K562 (cell line): ENCODE measurements at regions not wholly inside any gene's neighbourhood (a gene's known extent, or its start where the extent isn't known, plus 50 kb on each side); places are given as distances from the start of the nearest gene placed in this dataset.

Experiments
- ETS2 ChIP-seq: IDR thresholded peaks from 2 replicates; pipeline ENCODE4 v1.6.1; 2016; ENCODE audit warnings: borderline replicate concordance, missing genetic modification characterization, mild to moderate bottlenecking, moderate library complexity, missing compliant biosample characterization; ENCODE audit not compliant: poor library complexity, severe bottlenecking
- ZSCAN29 ChIP-seq: fragments of 450-650 bp; IDR thresholded peaks from 2 replicates; pipeline ENCODE4 v1.6.1; 2017
- TF ChIP-seq, protein P1 (sequence below): fragments of 450-650 bp; IDR thresholded peaks from 2 replicates; pipeline ENCODE4 v1.6.1; 2016; ENCODE audit warnings: mild to moderate bottlenecking
- TF ChIP-seq, protein P2 (sequence below): fragments of 450-650 bp; formaldehyde crosslinking; conservative IDR thresholded peaks from 2 replicates; pipeline ENCODE4 v1.4.0; 2022; ENCODE audit warnings: mild to moderate bottlenecking, missing genetic modification characterization

GRCh38 chr7:10106609-10107008 is 867.1 kb upstream of the PHF14 start:
- TF ChIP-seq ETS2 (tag) (no peak), ZSCAN29 (no peak)
- TF ChIP-seq, protein P1, sequence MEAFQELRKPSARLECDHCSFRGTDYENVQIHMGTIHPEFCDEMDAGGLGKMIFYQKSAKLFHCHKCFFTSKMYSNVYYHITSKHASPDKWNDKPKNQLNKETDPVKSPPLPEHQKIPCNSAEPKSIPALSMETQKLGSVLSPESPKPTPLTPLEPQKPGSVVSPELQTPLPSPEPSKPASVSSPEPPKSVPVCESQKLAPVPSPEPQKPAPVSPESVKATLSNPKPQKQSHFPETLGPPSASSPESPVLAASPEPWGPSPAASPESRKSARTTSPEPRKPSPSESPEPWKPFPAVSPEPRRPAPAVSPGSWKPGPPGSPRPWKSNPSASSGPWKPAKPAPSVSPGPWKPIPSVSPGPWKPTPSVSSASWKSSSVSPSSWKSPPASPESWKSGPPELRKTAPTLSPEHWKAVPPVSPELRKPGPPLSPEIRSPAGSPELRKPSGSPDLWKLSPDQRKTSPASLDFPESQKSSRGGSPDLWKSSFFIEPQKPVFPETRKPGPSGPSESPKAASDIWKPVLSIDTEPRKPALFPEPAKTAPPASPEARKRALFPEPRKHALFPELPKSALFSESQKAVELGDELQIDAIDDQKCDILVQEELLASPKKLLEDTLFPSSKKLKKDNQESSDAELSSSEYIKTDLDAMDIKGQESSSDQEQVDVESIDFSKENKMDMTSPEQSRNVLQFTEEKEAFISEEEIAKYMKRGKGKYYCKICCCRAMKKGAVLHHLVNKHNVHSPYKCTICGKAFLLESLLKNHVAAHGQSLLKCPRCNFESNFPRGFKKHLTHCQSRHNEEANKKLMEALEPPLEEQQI = no peak
- TF ChIP-seq, protein P2, sequence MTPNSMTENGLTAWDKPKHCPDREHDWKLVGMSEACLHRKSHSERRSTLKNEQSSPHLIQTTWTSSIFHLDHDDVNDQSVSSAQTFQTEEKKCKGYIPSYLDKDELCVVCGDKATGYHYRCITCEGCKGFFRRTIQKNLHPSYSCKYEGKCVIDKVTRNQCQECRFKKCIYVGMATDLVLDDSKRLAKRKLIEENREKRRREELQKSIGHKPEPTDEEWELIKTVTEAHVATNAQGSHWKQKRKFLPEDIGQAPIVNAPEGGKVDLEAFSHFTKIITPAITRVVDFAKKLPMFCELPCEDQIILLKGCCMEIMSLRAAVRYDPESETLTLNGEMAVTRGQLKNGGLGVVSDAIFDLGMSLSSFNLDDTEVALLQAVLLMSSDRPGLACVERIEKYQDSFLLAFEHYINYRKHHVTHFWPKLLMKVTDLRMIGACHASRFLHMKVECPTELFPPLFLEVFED (CRISPR knock-in tag) = no peak
